ENCODE measurements at regions not wholly inside any gene's neighbourhood (a gene's known extent, or its start where the extent isn't known, plus 50 kb on each side); places are given as distances from the start of the nearest gene placed in this dataset.
"Not testable (repeated sequence)": the region's sequence is repeated elsewhere in the genome, so short reads cannot be mapped to it uniquely, and the experiment has no call there.

- not testable (repeated sequence) for TF ChIP-seq CTCF, POLR2A (IDR thresholded peaks at IDR 0.05)
Observed at GRCh38 chr10:53029872-53030849, 257.6 kb upstream of the MBL2 start.

Data from heart left ventricle (tissue), 13 donors.